Karpas-422 (cell line): ENCODE measurements at regions not wholly inside any gene's neighbourhood (a gene's known extent, or its start where the extent isn't known, plus 50 kb on each side); places are given as distances from the start of the nearest gene placed in this dataset.
"Not testable (repeated sequence)": the region's sequence is repeated elsewhere in the genome, so short reads cannot be mapped to it uniquely, and the experiment has no call there.

Experiments used
- DNase-seq: peaks from one replicate; pipeline ENCODE4 v3.0.0-alpha.2; 2015
- H2AFZ ChIP-seq: fragments of 200-600 bp; sonication (generic); 2 replicates; pipeline ENCODE4 v1.6.1; 2014; ENCODE audit warnings: antibody characterized with exemption, low read length, mixed read lengths
- H3K27ac ChIP-seq: fragments of 200-600 bp; sonication (generic); 2 replicates; pipeline ENCODE4 v1.5.1; 2014; ENCODE audit warnings: mild to moderate bottlenecking, low read length, moderate library complexity
- H3K27me3 ChIP-seq: fragments of 200-600 bp; sonication (generic); 2 replicates; pipeline ENCODE4 v1.6.1; 2014; ENCODE audit warnings: low read length, mixed read lengths
- H3K36me3 ChIP-seq: fragments of 200-600 bp; sonication (generic); 2 replicates; pipeline ENCODE4 v1.6.1; 2014; ENCODE audit warnings: low read length, mixed read lengths; ENCODE audit not compliant: insufficient read depth
- H3K4me1 ChIP-seq: fragments of 200-600 bp; sonication (generic); 2 replicates; pipeline ENCODE4 v1.6.1; 2014; ENCODE audit warnings: mild to moderate bottlenecking, low read length, mixed read lengths
- H3K4me2 ChIP-seq: fragments of 200-600 bp; sonication (generic); 2 replicates; pipeline ENCODE4 v1.6.1; 2014; ENCODE audit warnings: low read length, low read depth, mild to moderate bottlenecking; ENCODE audit not compliant: poor library complexity, severe bottlenecking
- H3K4me3 ChIP-seq: fragments of 200-600 bp; sonication (generic); 2 replicates; pipeline ENCODE4 v1.5.1; 2014; ENCODE audit warnings: mild to moderate bottlenecking, antibody characterized with exemption, low read length, mixed read lengths
- H3K79me2 ChIP-seq: fragments of 200-600 bp; sonication (generic); 2 replicates; pipeline ENCODE4 v1.6.1; 2014; ENCODE audit warnings: mild to moderate bottlenecking, low read length, mixed read lengths
- H3K9ac ChIP-seq: fragments of 200-600 bp; sonication (generic); 2 replicates; pipeline ENCODE4 v1.6.0; 2014; ENCODE audit warnings: low read length
- H3K9me2 ChIP-seq: fragments of 200-600 bp; sonication (generic), shearing (Covaris generic); replicated peaks from 2 replicates; pipeline ENCODE4 v1.6.0; 2014; ENCODE audit warnings: mild to moderate bottlenecking, low read length, moderate library complexity; ENCODE audit not compliant: insufficient read depth
- H3K9me3 ChIP-seq: fragments of 300-700, 200-600 bp; sonication (generic); 2 replicates; pipeline ENCODE4 v1.6.1; 2014; ENCODE audit warnings: low read length, mixed read lengths
- H4K20me1 ChIP-seq: fragments of 200-600 bp; sonication (generic); 2 replicates; pipeline ENCODE4 v1.6.1; 2014; ENCODE audit warnings: mild to moderate bottlenecking, antibody characterized with exemption, low read length, low read depth; ENCODE audit not compliant: insufficient read depth

DNA sequence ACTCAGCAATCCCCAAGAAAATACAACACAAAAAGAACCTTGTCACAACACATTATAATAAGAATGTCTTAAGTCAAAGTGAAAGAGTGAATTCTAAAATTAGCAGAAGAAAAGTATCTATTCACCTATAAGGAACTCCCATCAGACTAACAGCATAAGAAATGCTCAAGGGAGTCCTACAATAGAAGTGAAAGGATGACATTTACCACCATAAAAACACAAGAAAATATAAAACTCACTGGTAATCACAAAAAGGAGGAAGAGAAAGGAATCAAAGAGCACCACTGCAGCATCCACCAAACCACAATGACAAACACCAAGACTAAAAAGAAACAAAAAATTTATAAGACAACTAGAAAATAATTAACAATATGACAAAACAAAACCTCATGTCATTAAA, 257.0 kb upstream of the AGTR2 start:
- H3K27ac ChIP-seq, result peak overlapping the region; percentile 95
- 0 out of 2 replicates have a peak overlapping the region, but pooled peaks have one; percentile 26 for H3K9ac ChIP-seq
- no peaks in the 10 kb centered on the region for H3K9me2 ChIP-seq
- peaks cover 6% of the 10 kb centered on the region for H3K9me3 ChIP-seq
- H3K27me3 ChIP-seq, result no peaks in the 10 kb centered on the region
- peak; percentile 61 for DNase-seq
- no peaks in the 10 kb centered on the region for H3K36me3 ChIP-seq
- no peaks in the 10 kb centered on the region for H3K79me2 ChIP-seq
- H4K20me1 ChIP-seq, result no peaks in the 10 kb centered on the region
- peak overlapping the region; percentile 55 for H3K4me2 ChIP-seq
- peak overlapping the region; percentile 15; the same call in 1 of the 2 replicates for H3K4me3 ChIP-seq
- H3K4me1 ChIP-seq, result peaks cover 34% of the 10 kb centered on the region
- 0 out of 2 replicates have a peak overlapping the region, but pooled peaks have one; percentile 0 for H2AFZ ChIP-seq

DNA sequence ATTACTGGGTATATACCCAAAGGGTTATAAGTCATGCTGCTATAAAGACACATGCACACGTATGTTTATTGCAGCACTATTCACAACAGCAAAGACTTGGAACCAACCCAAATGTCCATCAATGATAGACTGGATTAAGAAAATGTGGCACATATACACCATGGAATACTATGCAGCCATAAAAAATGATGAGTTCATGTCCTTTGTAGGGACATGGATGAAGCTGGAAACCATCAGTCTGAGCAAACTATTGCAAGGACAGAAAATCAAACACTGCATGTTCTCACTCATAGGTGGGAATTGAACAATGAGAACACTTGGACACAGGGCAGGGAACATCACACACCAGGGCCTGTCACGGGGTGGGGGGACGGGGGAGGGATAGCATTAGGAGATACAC, 254.9 kb upstream of the AGTR2 start:
- H3K36me3 ChIP-seq, H3K27me3 ChIP-seq, DNase-seq, H3K9me2 ChIP-seq, H3K27ac ChIP-seq, H2AFZ ChIP-seq, H3K4me3 ChIP-seq, H3K9ac ChIP-seq, H3K4me2 ChIP-seq, H3K79me2 ChIP-seq, H4K20me1 ChIP-seq, H3K9me3 ChIP-seq: not testable (repeated sequence)
- H3K4me1 ChIP-seq, result peaks cover 34% of the 10 kb centered on the region

DNA sequence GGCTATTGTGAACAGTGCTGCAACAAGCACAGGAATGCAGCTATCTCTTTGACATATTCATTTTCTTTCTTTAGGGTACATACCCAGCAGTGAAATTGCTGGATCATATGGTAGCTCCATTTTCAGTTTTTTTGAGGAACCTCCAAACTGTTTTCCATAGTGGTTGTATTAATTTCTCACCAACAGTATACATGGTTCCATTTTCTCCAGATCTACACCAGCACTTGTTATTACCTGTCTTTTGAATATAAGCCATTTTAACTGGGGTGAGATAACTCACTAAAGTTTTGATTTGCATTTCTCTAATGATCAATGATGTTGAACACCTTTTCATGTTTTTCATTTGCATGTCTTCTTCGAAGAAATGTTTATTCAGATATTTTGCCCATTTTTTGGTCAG, 241.1 kb upstream of the AGTR2 start:
- Histone ChIP-seq H3K27ac (no peak overlapping the region), H4K20me1 (no peaks in the 10 kb centered on the region), H3K4me1 (no peaks in the 10 kb centered on the region), H3K36me3 (no peaks in the 10 kb centered on the region), H3K4me3 (no peak overlapping the region), H3K9me2 (no peaks in the 10 kb centered on the region), H3K4me2 (no peak overlapping the region), H3K79me2 (no peaks in the 10 kb centered on the region), H3K9me3 (peaks cover 4% of the 10 kb centered on the region; the same call in 1 of the 2 replicates), H3K9ac (no peak overlapping the region), H3K27me3 (no peaks in the 10 kb centered on the region), H2AFZ (no peak overlapping the region)
- DNase-seq, result no peak

DNA sequence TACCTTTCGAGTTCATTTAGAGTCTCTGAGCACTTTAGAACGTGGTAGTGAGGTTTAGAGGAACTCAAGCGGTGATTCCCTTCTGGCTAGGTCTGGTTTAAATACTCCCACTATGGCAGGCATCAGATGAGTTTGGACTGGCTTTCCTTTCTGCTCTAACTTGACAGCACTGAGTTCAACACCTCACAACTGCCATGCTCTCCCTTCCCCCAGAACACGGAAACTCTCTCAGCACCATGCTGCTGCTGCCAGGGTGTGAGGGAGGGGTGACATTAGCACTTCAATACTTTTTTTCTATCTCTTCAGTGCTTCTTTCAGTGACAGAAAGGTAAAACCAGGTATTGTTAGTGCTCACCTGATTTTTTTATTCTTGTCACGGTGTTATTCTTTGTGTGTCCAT, 234.5 kb upstream of the AGTR2 start:
- no peak overlapping the region for H2AFZ ChIP-seq
- no peaks in the 10 kb centered on the region for H3K9me2 ChIP-seq
- H3K79me2 ChIP-seq, result no peaks in the 10 kb centered on the region
- H3K27ac ChIP-seq, result no peak overlapping the region
- no peak overlapping the region for H3K4me2 ChIP-seq
- no peak for DNase-seq
- peaks cover 34% of the 10 kb centered on the region for H3K4me1 ChIP-seq
- no peak overlapping the region for H3K9ac ChIP-seq
- H3K4me3 ChIP-seq, result no peak overlapping the region
- H3K36me3 ChIP-seq, result no peaks in the 10 kb centered on the region
- H3K27me3 ChIP-seq, result no peaks in the 10 kb centered on the region
- H4K20me1 ChIP-seq, result no peaks in the 10 kb centered on the region
- H3K9me3 ChIP-seq, result no peaks in the 10 kb centered on the region

DNA sequence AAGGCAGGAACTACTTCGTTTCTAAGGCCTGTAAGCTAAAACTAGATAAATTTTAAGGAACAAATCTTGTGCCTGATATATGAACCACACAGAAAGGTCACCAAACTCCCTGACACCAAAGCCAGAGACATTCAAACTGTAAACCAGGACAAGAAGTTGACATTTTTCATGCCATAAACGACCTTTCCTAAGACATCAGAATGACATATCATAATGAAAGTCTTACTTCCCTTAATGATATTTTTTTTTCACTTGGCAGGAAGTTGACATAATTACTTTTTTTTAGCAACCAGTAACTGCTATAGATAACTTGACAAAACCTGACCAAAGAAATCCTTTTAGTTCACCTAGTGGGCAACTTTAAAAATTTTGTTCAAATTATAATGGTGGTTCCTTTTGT, 231.5 kb upstream of the AGTR2 start:
- no peaks in the 10 kb centered on the region for H3K27me3 ChIP-seq
- peak overlapping the region; percentile 66 for H3K4me2 ChIP-seq
- no peaks in the 10 kb centered on the region for H3K79me2 ChIP-seq
- H3K4me3 ChIP-seq, result peak overlapping the region; percentile 31
- no peak overlapping the region; the same call in 1 of the 2 replicates for H2AFZ ChIP-seq
- peak; percentile 85 for DNase-seq
- H3K36me3 ChIP-seq, result no peaks in the 10 kb centered on the region
- peak overlapping the region; percentile 94 for H3K27ac ChIP-seq
- H3K9me3 ChIP-seq, result no peaks in the 10 kb centered on the region
- no peaks in the 10 kb centered on the region for H3K9me2 ChIP-seq
- H3K4me1 ChIP-seq, result peaks cover 43% of the 10 kb centered on the region
- H4K20me1 ChIP-seq, result no peaks in the 10 kb centered on the region
- peak overlapping the region; percentile 54 for H3K9ac ChIP-seq

DNA sequence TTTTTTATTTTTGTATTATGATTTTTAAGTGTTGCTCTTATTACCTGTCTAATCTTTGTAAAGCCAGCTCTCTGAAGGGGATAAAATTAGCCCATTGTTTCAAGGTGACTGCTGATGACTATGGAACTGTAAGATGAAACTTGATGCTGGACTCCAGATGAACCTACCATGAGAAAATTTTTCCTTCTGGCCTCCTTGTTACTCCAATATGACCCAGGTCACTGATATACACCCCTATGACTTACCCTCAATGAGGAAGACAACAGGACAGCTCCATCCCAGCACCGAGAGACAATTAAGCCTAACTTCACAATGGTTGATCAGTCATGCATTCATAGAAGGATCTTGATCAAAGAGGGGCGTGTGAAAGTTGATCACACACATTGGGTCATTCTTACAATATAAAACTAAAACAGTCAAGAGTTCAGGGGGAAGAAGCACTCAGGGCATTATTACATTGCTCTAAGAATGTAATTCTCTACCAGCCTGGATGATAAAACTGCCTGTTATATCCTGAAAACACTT, 230.8 kb upstream of the AGTR2 start:
- Histone ChIP-seq H3K79me2 (no peaks in the 10 kb centered on the region), H3K9me2 (no peaks in the 10 kb centered on the region), H3K9ac (peak overlapping the region; percentile 54), H4K20me1 (no peaks in the 10 kb centered on the region), H3K4me2 (peak overlapping the region; percentile 66), H3K27me3 (no peaks in the 10 kb centered on the region), H3K4me3 (peak overlapping the region; percentile 44; the same call in 1 of the 2 replicates), H3K27ac (peak overlapping the region; percentile 94), H3K9me3 (no peaks in the 10 kb centered on the region), H3K4me1 (peaks cover 43% of the 10 kb centered on the region), H2AFZ (0 out of 2 replicates have a peak overlapping the region, but pooled peaks have one; percentile 21), H3K36me3 (no peaks in the 10 kb centered on the region)
- peak; percentile 62 for DNase-seq

DNA sequence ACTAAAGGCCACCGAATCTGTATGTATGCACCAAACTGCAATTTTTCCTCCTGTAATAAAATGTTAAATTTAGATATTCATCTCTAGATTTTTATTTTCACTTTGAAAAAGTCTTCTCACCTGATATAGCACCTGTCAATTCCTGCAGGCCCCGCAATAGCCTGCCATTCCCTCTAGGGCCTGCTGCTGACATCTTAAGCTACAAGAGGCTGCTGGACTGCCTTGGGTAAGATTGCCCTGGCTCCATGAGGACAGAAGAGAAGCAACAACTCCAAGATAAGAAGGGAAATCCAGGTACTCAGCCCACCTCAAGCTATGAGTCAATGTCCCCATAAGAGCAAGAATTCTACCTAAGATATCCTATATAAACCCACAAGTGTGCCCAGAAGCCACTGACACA, 230.2 kb upstream of the AGTR2 start:
- Histone ChIP-seq H3K9ac (peak overlapping the region; percentile 54), H3K4me2 (peak overlapping the region; percentile 66), H3K9me3 (no peaks in the 10 kb centered on the region), H3K9me2 (no peaks in the 10 kb centered on the region), H3K4me3 (peak overlapping the region; percentile 44; the same call in 1 of the 2 replicates), H3K27me3 (no peaks in the 10 kb centered on the region), H3K36me3 (no peaks in the 10 kb centered on the region), H2AFZ (peak overlapping the region; percentile 44), H3K4me1 (peaks cover 43% of the 10 kb centered on the region), H3K27ac (peak overlapping the region; percentile 94), H4K20me1 (no peaks in the 10 kb centered on the region), H3K79me2 (no peaks in the 10 kb centered on the region)
- DNase-seq, result peak; percentile 70

DNA sequence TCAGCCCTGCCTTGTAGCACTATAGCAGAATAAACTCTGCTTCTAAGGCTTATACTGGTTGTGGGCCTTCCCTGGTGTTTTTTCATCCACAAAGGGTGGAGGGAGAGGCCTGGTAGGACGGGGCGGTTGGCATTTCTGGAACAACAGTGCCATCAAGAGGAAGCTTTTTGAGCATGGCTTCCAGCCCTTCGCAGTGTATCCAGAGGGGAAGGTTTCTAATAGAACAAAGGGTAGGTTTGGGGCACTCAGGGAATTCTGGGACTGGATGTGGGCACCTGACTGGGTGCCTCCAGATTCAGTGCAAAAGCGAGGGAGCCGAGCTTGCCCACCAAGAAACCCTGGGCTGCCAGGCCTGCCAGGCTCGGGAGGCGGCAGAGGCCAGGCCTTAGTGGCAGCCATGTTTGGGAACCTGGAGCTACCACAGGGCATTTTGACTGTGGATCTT, 229.6 kb upstream of the AGTR2 start:
- Histone ChIP-seq H3K27ac (peak overlapping the region; percentile 94), H3K9ac (peak overlapping the region; percentile 56), H3K4me1 (peaks cover 43% of the 10 kb centered on the region), H3K27me3 (no peaks in the 10 kb centered on the region), H3K79me2 (no peaks in the 10 kb centered on the region), H3K9me3 (no peaks in the 10 kb centered on the region), H4K20me1 (no peaks in the 10 kb centered on the region), H2AFZ (peak overlapping the region; percentile 96), H3K4me2 (peak overlapping the region; percentile 66), H3K9me2 (no peaks in the 10 kb centered on the region), H3K36me3 (no peaks in the 10 kb centered on the region), H3K4me3 (peak overlapping the region; percentile 17; the same call in 1 of the 2 replicates)
- DNase-seq, result peak; percentile 98
